ENCODE measurements at regions not wholly inside any gene's neighbourhood (a gene's known extent, or its start where the extent isn't known, plus 50 kb on each side); places are given as distances from the start of the nearest gene placed in this dataset.

DNA sequence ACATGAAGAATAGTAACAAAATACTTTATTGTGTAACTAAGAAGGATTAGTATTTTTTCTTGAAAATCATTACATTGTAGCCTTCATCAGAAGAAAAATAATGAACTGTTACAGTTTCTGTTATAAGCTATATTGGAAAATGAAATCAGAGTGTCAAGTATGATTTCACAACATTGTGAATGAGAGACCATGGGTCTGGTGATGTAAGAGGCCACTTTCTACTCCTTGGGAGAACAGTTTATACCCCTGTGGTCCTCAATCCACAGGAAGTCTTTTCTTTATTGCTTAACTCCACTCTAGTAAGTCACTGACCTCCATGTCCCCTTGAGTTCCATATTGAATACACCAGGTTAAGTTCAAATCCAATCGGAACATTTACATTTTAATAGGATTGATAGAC is 218.7 kb upstream of the FERMT1 start (continued):
- TF ChIP-seq KLF1 (tag by site-specific recombination; IDR thresholded peaks at IDR 0.05) (no peak), ZNF174 (tag by site-specific recombination; IDR thresholded peaks at IDR 0.05) (no peak), SCRT1 (tag by site-specific recombination; IDR thresholded peaks at IDR 0.05; ENCODE audit: borderline replicate concordance) (no peak)
- TF ChIP-seq, protein P1, sequence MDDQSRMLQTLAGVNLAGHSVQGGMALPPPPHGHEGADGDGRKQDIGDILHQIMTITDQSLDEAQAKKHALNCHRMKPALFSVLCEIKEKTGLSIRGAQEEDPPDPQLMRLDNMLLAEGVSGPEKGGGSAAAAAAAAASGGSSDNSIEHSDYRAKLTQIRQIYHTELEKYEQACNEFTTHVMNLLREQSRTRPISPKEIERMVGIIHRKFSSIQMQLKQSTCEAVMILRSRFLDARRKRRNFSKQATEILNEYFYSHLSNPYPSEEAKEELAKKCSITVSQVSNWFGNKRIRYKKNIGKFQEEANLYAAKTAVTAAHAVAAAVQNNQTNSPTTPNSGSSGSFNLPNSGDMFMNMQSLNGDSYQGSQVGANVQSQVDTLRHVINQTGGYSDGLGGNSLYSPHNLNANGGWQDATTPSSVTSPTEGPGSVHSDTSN (CRISPR knock-in tag; IDR thresholded peaks at IDR 0.05) = no peak

DNA sequence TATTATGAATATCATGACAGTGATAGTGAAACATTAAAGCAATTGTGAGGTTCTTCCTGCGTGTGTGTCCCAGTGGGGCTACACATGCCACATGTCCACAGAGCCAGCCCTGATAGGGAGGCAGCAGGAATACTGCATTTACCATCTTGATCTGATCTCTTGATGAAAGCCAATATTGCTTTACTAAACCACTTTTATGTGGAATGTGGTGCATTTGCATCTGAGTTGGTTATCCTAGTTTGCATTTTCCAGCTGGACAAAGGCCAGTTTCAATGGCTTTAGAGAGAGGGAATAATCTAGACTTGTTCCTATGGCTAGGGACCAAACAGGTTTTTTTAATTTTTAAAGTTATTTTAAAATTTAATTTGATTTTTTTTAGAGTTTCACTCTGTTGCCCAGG is 216.3 kb upstream of the FERMT1 start:
- H3K4me3 ChIP-seq (ENCODE audit: low read depth, low read length) = no peak overlapping the region
- POLR2A ChIA-PET = no interaction called here
- H3K36me3 ChIP-seq (ENCODE audit: control insufficient read depth in 2 of 2, insufficient read depth in 1 of 2, low read length in 2 of 2) = no peaks in the 10 kb centered on the region
- CTCF ChIA-PET = no interaction called here
- H3K9me3 ChIP-seq (ENCODE audit: control insufficient read depth, insufficient read depth, low read depth, low read length) = no peaks in the 10 kb centered on the region
- TF ChIP-seq, protein P2, sequence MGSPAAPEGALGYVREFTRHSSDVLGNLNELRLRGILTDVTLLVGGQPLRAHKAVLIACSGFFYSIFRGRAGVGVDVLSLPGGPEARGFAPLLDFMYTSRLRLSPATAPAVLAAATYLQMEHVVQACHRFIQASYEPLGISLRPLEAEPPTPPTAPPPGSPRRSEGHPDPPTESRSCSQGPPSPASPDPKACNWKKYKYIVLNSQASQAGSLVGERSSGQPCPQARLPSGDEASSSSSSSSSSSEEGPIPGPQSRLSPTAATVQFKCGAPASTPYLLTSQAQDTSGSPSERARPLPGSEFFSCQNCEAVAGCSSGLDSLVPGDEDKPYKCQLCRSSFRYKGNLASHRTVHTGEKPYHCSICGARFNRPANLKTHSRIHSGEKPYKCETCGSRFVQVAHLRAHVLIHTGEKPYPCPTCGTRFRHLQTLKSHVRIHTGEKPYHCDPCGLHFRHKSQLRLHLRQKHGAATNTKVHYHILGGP (tag by site-specific recombination; IDR thresholded peaks at IDR 0.05) = no peak
- no peak for TF ChIP-seq ZNF623 (tag by site-specific recombination; IDR thresholded peaks at IDR 0.05)
- no peak for TF ChIP-seq ZNF843 (tag by site-specific recombination; IDR thresholded peaks at IDR 0.05)
- no peak for TF ChIP-seq ZNF747 (tag by site-specific recombination; IDR thresholded peaks at IDR 0.05)
- TF ChIP-seq ZNF155 (tag by site-specific recombination; IDR thresholded peaks at IDR 0.05) = no peak
- TF ChIP-seq ZNF248 (tag by site-specific recombination; IDR thresholded peaks at IDR 0.05) = no peak
- no peak for TF ChIP-seq GFI1B (tag by site-specific recombination; IDR thresholded peaks at IDR 0.05)
- TF ChIP-seq KLF7 (tag by site-specific recombination; IDR thresholded peaks at IDR 0.05; ENCODE audit: borderline replicate concordance) = no peak
- TF ChIP-seq ZNF48 (tag by site-specific recombination; IDR thresholded peaks at IDR 0.05) = no peak
- no peak for TF ChIP-seq ZNF777 (tag by site-specific recombination; IDR thresholded peaks at IDR 0.05; ENCODE audit: borderline replicate concordance)
- no peak for TF ChIP-seq ZNF596 (tag by site-specific recombination; IDR thresholded peaks at IDR 0.05)
- no peak for TF ChIP-seq BCL11A (tag by site-specific recombination; IDR thresholded peaks at IDR 0.05; ENCODE audit: low read depth)
- TF ChIP-seq, protein P3, sequence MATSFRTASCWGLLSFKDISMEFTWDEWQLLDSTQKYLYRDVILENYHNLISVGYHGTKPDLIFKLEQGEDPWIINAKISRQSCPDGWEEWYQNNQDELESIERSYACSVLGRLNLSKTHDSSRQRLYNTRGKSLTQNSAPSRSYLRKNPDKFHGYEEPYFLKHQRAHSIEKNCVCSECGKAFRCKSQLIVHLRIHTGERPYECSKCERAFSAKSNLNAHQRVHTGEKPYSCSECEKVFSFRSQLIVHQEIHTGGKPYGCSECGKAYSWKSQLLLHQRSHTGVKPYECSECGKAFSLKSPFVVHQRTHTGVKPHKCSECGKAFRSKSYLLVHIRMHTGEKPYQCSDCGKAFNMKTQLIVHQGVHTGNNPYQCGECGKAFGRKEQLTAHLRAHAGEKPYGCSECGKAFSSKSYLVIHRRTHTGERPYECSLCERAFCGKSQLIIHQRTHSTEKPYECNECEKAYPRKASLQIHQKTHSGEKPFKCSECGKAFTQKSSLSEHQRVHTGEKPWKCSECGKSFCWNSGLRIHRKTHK (tag by site-specific recombination; IDR thresholded peaks at IDR 0.05) = no peak
- TF ChIP-seq ZNF561 (tag by site-specific recombination; IDR thresholded peaks at IDR 0.05; ENCODE audit: borderline replicate concordance) = no peak
- TF ChIP-seq ZNF266 (tag by site-specific recombination; IDR thresholded peaks at IDR 0.05; ENCODE audit: low read depth) = no peak
- no peak for TF ChIP-seq EGR2 (tag by site-specific recombination; IDR thresholded peaks at IDR 0.05; ENCODE audit: low read depth)
- no peak overlapping the region for H3K27ac ChIP-seq (ENCODE audit: extremely low read depth, low read depth, low read length)
- no peaks in the 10 kb centered on the region for H3K4me1 ChIP-seq (ENCODE audit: control insufficient read depth, insufficient read depth, low read length)

DNA sequence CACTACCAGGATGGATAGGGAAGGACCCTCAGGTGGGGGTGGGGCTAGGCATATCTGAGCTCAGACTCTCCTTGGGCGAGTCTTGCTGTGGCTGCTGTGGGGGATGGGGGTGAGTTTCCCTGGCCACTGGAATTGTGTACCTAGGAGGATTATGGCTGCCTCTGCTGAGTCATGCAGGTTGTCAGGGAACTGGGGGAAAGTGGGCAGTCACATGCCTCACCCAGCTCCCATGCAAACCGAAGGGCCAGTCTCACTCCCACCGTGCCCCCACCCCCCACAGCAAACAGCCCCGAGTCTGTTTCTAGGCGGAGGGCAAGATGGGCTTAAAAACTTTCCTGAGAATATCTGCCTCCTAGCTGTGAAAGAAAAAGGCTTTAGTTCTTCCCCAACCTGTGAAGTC is 210.3 kb upstream of the FERMT1 start:
- Histone ChIP-seq H3K4me1 (ENCODE audit: control insufficient read depth, insufficient read depth, low read length) (no peaks in the 10 kb centered on the region), H3K4me3 (ENCODE audit: low read depth, low read length) (no peak overlapping the region), H3K27ac (ENCODE audit: extremely low read depth, low read depth, low read length) (no peak overlapping the region), H3K36me3 (ENCODE audit: control insufficient read depth in 2 of 2, insufficient read depth in 1 of 2, low read length in 2 of 2) (no peaks in the 10 kb centered on the region), H3K9me3 (ENCODE audit: control insufficient read depth, insufficient read depth, low read depth, low read length) (no peaks in the 10 kb centered on the region)
- CTCF ChIA-PET = no interaction called here
- POLR2A ChIA-PET = no interaction called here
- TF ChIP-seq WT1 (tag by site-specific recombination; IDR thresholded peaks at IDR 0.05) = no peak
- no peak for TF ChIP-seq ZNF623 (tag by site-specific recombination; IDR thresholded peaks at IDR 0.05)
- no peak for TF ChIP-seq ZNF600 (tag by site-specific recombination; IDR thresholded peaks at IDR 0.05)
- no peak for TF ChIP-seq HOXD13 (CRISPR knock-in tag; IDR thresholded peaks at IDR 0.05; ENCODE audit: borderline replicate concordance)
- TF ChIP-seq ZBTB21 (tag by site-specific recombination; IDR thresholded peaks at IDR 0.05) = no peak
- no peak for TF ChIP-seq ZNF2 (tag by site-specific recombination; IDR thresholded peaks at IDR 0.05)
- no peak for TF ChIP-seq ZNF274 (IDR thresholded peaks at IDR 0.05; ENCODE audit: low read length)
- no peak for TF ChIP-seq ZNF274 (tag by site-specific recombination; IDR thresholded peaks at IDR 0.05; ENCODE audit: borderline replicate concordance)
- TF ChIP-seq ZNF169 (tag by site-specific recombination; IDR thresholded peaks at IDR 0.05) = no peak
- TF ChIP-seq, protein P4, sequence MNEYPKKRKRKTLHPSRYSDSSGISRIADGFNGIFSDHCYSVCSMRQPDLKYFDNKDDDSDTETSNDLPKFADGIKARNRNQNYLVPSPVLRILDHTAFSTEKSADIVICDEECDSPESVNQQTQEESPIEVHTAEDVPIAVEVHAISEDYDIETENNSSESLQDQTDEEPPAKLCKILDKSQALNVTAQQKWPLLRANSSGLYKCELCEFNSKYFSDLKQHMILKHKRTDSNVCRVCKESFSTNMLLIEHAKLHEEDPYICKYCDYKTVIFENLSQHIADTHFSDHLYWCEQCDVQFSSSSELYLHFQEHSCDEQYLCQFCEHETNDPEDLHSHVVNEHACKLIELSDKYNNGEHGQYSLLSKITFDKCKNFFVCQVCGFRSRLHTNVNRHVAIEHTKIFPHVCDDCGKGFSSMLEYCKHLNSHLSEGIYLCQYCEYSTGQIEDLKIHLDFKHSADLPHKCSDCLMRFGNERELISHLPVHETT (tag by site-specific recombination; IDR thresholded peaks at IDR 0.05) = no peak
- TF ChIP-seq, protein P5, sequence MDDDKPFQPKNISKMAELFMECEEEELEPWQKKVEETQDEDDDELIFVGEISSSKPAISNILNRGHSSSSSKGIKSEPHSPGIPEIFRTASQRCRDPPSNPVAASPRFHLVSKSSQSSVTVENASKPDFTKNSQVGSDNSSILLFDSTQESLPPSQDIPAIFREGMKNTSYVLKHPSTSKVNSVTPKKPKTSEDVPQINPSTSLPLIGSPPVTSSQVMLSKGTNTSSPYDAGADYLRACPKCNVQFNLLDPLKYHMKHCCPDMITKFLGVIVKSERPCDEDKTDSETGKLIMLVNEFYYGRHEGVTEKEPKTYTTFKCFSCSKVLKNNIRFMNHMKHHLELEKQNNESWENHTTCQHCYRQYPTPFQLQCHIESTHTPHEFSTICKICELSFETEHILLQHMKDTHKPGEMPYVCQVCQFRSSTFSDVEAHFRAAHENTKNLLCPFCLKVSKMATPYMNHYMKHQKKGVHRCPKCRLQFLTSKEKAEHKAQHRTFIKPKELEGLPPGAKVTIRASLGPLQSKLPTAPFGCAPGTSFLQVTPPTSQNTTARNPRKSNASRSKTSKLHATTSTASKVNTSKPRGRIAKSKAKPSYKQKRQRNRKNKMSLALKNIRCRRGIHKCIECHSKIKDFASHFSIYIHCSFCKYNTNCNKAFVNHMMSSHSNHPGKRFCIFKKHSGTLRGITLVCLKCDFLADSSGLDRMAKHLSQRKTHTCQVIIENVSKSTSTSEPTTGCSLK (tag by site-specific recombination; IDR thresholded peaks at IDR 0.05) = no peak
